ENCODE measurements at regions not wholly inside any gene's neighbourhood (a gene's known extent, or its start where the extent isn't known, plus 50 kb on each side); places are given as distances from the start of the nearest gene placed in this dataset.
"Not testable (repeated sequence)": the region's sequence is repeated elsewhere in the genome, so short reads cannot be mapped to it uniquely, and the experiment has no call there.

DNA sequence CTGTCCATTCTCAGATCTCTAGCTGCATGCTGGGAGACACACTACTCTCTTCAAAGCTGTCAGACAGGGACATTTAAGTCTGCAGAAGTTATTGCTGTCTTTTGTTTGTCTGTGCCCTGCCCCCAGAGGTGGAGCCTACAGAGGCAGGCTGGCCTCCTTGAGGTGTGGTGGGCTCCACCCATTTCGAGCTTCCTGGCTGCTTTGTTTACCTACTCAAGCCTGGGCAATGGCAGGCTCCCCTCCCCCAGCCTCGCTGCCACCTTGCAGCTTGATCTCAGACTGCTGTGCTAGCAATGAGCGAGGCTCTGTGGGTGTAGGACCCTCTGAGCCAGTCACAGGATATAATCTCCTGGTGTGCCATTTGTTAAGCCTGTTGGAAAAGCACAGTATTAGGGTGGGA, 59.4 kb upstream of the NUDT11 start:
- H3K27me3 ChIP-seq = peaks cover 55 to 71% (median 67%) of the 10 kb centered on the region in 11 experiments
- not testable (repeated sequence) for H3K36me3 ChIP-seq

More for the DNA sequence above, 59.4 kb upstream of the NUDT11 start:
- H3K9ac ChIP-seq, H3K4me1 ChIP-seq, H3K4me3 ChIP-seq, H4K20me1 ChIP-seq, H3K27ac ChIP-seq, H3K4me2 ChIP-seq: not testable (repeated sequence)
- peaks cover 0 to 15% (median 0%) of the 10 kb centered on the region in 11 experiments; a peak in 4 of 22 replicates for H3K9me3 ChIP-seq (replicated peaks in 1 of 11)
